Aorta (tissue), 5 donors: ENCODE measurements at regions not wholly inside any gene's neighbourhood (a gene's known extent, or its start where the extent isn't known, plus 50 kb on each side); places are given as distances from the start of the nearest gene placed in this dataset.

ENCODE experiments used
- ATAC-seq: fragments of 200-7000 bp; cut with Tn5 transposase; one replicate; pipeline ENCODE4 v1.9.1; 2022; ENCODE audit warnings: moderate library complexity; ENCODE audit not compliant: low FRiP score
- DNase-seq, 2 donors: peaks; one replicate each; pipeline ENCODE4 v3.0.0-alpha.2; 2020
- H3K27ac ChIP-seq, 2 donors: one replicate each; pipeline ENCODE4 v1.5.1; 2013; ENCODE audit warnings: low read length in 2 of 2, mild to moderate bottlenecking in 2 of 2, moderate library complexity in 2 of 2, control low read depth in 1 of 2, inconsistent platforms in 1 of 2, low read depth in 1 of 2
- H3K27me3 ChIP-seq, 2 donors: one replicate each; pipeline ENCODE4 v1.6.1; 2013; ENCODE audit warnings: control low read depth in 1 of 2, low read length in 1 of 2, mild to moderate bottlenecking in 1 of 2, moderate library complexity in 1 of 2; ENCODE audit not compliant: insufficient read depth in 2 of 2, control insufficient read depth in 1 of 2
- H3K36me3 ChIP-seq, 2 donors: one replicate each; pipeline ENCODE4 v1.6.1; 2013; ENCODE audit warnings: control low read depth in 1 of 2, low read length in 1 of 2, mild to moderate bottlenecking in 1 of 2; ENCODE audit not compliant: insufficient read depth in 2 of 2, control insufficient read depth in 1 of 2
- H3K4me1 ChIP-seq, 2 donors: one replicate each; pipeline ENCODE4 v1.6.1; 2013; ENCODE audit warnings: low read length in 2 of 2, control low read depth in 1 of 2, mild to moderate bottlenecking in 1 of 2, moderate library complexity in 1 of 2; ENCODE audit not compliant: insufficient read depth in 2 of 2, control insufficient read depth in 1 of 2
- H3K4me3 ChIP-seq, 2 donors: one replicate each; pipeline ENCODE4 v1.5.1; 2013; ENCODE audit warnings: low read length in 2 of 2, control low read depth in 1 of 2, mild to moderate bottlenecking in 1 of 2
- H3K9me3 ChIP-seq: one replicate; pipeline ENCODE4 v1.6.1; 2013; ENCODE audit warnings: mild to moderate bottlenecking, low read length; ENCODE audit not compliant: control insufficient read depth
- WGBS, 2 donors: extraction: QIAGEN DNeasy Blood & Tissue Kit; methylation state at CpG; one replicate each; pipeline ENCODE4 v1.1.7; 2013; 5-methylcytosine and 5-hydroxymethylcytosine counted together
- intact Hi-C, 2 donors: fragments of 100-400 bp; cut with DNase I; formaldehyde crosslinking; loops; one replicate each; pipeline versions ENCODE4 v1.14.2 to v1.15.0; 2022
- donor health status: healthy with polysubstance abuse.
- donor health status: Bipolar disorder and iron deficiency.
- donor health status: DM: no; HTN: no; CAD: no.
- donor health status: DM: no; HTN: no; CAD: no.
- donor health status: DM: yes; HTN: yes; CAD: no.

DNA sequence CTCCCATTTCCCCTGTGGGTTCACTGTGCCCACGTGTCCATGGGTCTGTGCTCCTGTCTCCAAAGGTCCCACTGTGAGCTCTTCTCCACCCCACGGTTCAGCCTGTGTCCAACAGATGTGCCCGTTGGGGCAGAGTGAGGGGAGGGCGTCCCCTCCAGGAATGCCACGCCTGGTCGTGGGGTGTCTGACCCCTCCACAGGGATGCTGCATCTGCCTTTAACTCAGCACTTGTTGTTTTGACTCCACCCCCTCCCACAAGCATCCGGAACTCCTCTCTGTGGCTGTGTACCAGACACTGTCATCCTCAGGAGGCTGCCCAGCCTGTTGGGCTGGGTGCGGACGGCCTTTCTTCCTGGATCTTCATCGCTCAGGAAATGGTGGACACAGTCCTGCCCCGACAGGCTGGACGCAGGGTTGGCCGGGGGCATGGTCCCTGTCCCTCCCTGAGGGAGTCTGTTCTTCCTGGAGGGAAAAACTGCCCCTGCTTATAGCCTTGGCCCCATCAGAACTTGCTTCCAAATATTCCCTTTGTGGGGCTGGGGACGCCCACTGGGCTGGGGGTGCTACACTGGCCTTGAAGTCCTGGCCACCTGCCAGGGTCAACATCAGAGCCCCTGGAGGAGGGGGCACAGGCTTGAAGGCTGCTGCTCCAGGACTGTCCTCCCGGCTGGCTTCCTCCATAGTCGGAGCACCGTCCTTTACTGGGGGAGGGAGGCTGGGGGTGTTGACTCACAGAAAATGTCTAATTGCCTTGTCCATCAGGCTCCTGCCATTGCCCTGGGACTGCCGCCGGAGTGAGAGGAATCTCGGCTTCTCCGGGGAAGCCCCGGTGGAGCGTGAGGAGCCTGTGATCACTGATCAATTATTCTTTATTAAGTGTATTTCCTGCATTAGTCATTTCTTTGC is 182.0 kb upstream of the C1orf174 start:
- intact Hi-C loops, result no loop called here
- DNase-seq (peak in 1 of 2 donors; percentile 42), ATAC-seq (no peak)
- Histone ChIP-seq H3K36me3 (no peaks in the 10 kb centered on the region), H3K9me3 (peaks cover 1% of the 10 kb centered on the region), H3K4me1 (no peaks in the 10 kb centered on the region), H3K27ac (no peak overlapping the region), H3K27me3 (no peaks in the 10 kb centered on the region), H3K4me3 (no peak overlapping the region)
- WGBS, 2 donors, result 45% methylated on average over 23 of the region's 23 CpGs

DNA sequence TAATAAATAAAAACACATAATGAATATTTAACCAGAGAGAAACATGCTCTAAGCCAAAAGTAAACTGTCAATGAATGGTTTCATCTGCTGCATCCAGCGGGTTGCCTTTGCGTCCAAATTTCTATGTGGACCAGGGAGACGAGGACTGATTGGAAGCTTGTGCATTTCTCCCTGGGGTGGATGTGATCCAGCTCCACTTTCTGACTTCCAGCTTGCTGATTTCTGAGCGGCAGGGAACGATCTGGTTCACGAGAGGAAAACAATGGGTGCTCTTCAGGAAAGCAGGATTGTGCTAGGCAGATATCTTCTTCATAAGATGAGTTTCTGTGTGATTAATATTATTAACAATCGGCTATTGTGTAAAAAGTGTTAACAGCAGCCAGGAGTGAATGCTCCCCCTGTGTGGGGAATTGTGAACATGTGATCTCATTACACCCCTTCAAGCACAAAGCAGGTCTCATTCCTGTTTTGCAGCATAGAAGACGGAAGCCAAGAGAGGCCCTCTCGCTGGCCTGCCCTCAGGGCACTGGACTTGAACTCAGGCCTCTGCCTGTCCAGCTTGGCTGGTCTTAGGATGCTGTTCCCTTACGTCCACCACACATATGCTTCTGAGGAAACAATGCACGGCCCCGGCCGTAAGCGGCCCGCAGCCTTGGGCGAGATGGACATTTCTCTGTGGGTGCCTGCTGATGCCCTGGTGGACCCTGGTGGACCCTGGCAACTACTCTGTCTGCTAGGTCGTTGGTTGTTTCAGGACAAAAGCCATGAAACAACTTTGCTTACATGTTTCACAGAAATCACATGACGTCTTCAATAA is 183.4 kb upstream of the C1orf174 start:
- no peaks in the 10 kb centered on the region for H3K4me1 ChIP-seq
- DNase-seq, result peak in 1 of 2 donors; percentile 27
- intact Hi-C loops, result no loop called here
- H3K36me3 ChIP-seq, result no peaks in the 10 kb centered on the region
- no peak for ATAC-seq
- H3K4me3 ChIP-seq, result no peak overlapping the region
- no peak overlapping the region for H3K27ac ChIP-seq
- H3K9me3 ChIP-seq, result peaks cover 2% of the 10 kb centered on the region
- WGBS, 2 donors, result 49 to 54% methylated on average over 18 of the region's 18 CpGs
- H3K27me3 ChIP-seq, result no peaks in the 10 kb centered on the region

- WGBS, 2 donors, result 14 to 18% methylated on average over 6 of the region's 6 CpGs
- Histone ChIP-seq H3K4me1 (no peaks in the 10 kb centered on the region), H3K36me3 (no peaks in the 10 kb centered on the region), H3K27ac (no peak overlapping the region), H3K27me3 (no peaks in the 10 kb centered on the region), H3K4me3 (no peak overlapping the region), H3K9me3 (peaks cover 2% of the 10 kb centered on the region)
- no peak for DNase-seq
- intact Hi-C loops, result no loop called here
- ATAC-seq, result no peak
Measured at GRCh38 chr1:4084048-4084431, 184.0 kb upstream of the C1orf174 start.

- H3K27me3 ChIP-seq, result no peaks in the 10 kb centered on the region
- peaks cover 2% of the 10 kb centered on the region for H3K9me3 ChIP-seq
- DNase-seq, result no peak
- H3K4me3 ChIP-seq, result no peak overlapping the region
- H3K4me1 ChIP-seq, result no peaks in the 10 kb centered on the region
- no peak for ATAC-seq
- H3K36me3 ChIP-seq, result no peaks in the 10 kb centered on the region
- intact Hi-C loops, result no loop called here
- H3K27ac ChIP-seq, result no peak overlapping the region
- WGBS, 2 donors, result 40 to 43% methylated on average over 6 of the region's 6 CpGs
Measured at GRCh38 chr1:4084446-4084845, 184.4 kb upstream of the C1orf174 start.

- ATAC-seq, result no peak
- intact Hi-C loops, result no loop called here
- Histone ChIP-seq H3K36me3 (no peaks in the 10 kb centered on the region), H3K4me1 (no peaks in the 10 kb centered on the region), H3K27me3 (no peaks in the 10 kb centered on the region), H3K27ac (no peak overlapping the region), H3K4me3 (no peak overlapping the region), H3K9me3 (peaks cover 2% of the 10 kb centered on the region)
- DNase-seq, result peak in 1 of 2 donors; percentile 51
- WGBS, 2 donors, result 84% methylated on average over 6 of the region's 6 CpGs
Measured at GRCh38 chr1:4084896-4085295, 184.8 kb upstream of the C1orf174 start.

GRCh38 chr1:4085546-4085945 is 185.5 kb upstream of the C1orf174 start:
- ATAC-seq (no peak), DNase-seq (peak in 1 of 2 donors; percentile 10)
- Histone ChIP-seq H3K27ac (no peak overlapping the region), H3K4me3 (no peak overlapping the region), H3K4me1 (no peaks in the 10 kb centered on the region), H3K36me3 (no peaks in the 10 kb centered on the region), H3K9me3 (peaks cover 4% of the 10 kb centered on the region), H3K27me3 (no peaks in the 10 kb centered on the region)
- intact Hi-C loops, result no loop called here
- WGBS, 2 donors, result 75 to 77% methylated on average over 5 of the region's 5 CpGs

DNA sequence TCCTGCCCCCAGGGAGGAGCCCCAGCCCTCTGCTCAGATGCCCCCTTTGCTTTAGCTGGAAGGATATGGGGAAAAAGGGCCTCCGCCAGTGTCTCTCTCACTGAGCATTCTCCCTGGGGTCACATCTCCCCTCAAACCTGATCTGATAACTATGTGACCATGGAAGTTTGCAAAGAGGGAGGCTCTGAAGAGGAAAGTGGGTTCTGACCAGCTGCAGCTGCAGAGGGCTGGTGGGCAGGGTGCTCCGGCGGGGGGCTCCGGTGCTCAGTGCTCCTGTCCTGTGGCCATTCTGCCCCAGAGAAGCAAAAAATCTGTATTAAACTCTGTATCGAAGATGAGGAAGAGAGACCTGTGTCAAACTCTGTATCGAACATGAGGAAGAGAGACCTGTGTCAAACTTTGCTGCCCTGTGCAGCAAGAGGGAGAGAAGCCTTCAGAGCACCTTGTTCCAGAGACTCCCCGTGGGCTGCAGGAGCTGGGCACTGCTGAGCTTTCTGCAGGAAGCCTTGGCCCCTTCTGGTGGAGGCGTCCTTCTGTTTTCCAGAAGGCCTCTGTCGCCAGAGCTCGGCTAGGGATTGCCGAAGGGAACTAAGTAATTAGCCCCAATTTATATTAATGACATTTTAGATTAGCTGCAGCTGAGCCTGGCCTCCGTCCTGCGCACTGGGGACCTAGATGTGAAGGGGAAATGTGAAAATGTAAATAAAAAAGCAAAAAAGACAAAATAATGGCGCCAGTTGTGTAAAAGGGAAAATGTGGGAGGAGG is 186.2 kb upstream of the C1orf174 start:
- no peaks in the 10 kb centered on the region for H3K36me3 ChIP-seq
- no peaks in the 10 kb centered on the region for H3K27me3 ChIP-seq
- H3K4me1 ChIP-seq, result no peaks in the 10 kb centered on the region
- H3K27ac ChIP-seq, result no peak overlapping the region
- DNase-seq (peak in 1 of 2 donors; percentile 52), ATAC-seq (no peak)
- no peak overlapping the region for H3K4me3 ChIP-seq
- 74 to 86% methylated on average over 14 of the region's 14 CpGs for WGBS, 2 donors
- intact Hi-C loops, result no loop called here
- peaks cover 7% of the 10 kb centered on the region for H3K9me3 ChIP-seq

GRCh38 chr1:4086921-4087320 is 186.8 kb upstream of the C1orf174 start:
- 91 to 95% methylated on average over 4 of the region's 4 CpGs for WGBS, 2 donors
- H3K27me3 ChIP-seq, result no peaks in the 10 kb centered on the region

More at GRCh38 chr1:4086921-4087320, 186.8 kb upstream of the C1orf174 start:
- intact Hi-C loops, result no loop called here
- no peak for ATAC-seq
- peak in 1 of 2 donors; percentile 35 for DNase-seq
- no peaks in the 10 kb centered on the region for H3K36me3 ChIP-seq
- H3K27ac ChIP-seq, result no peak overlapping the region
- peaks cover 13% of the 10 kb centered on the region for H3K9me3 ChIP-seq
- no peaks in the 10 kb centered on the region for H3K4me1 ChIP-seq
- no peak overlapping the region for H3K4me3 ChIP-seq
